ENCODE measurements at regions not wholly inside any gene's neighbourhood (a gene's known extent, or its start where the extent isn't known, plus 50 kb on each side); places are given as distances from the start of the nearest gene placed in this dataset.

DNA sequence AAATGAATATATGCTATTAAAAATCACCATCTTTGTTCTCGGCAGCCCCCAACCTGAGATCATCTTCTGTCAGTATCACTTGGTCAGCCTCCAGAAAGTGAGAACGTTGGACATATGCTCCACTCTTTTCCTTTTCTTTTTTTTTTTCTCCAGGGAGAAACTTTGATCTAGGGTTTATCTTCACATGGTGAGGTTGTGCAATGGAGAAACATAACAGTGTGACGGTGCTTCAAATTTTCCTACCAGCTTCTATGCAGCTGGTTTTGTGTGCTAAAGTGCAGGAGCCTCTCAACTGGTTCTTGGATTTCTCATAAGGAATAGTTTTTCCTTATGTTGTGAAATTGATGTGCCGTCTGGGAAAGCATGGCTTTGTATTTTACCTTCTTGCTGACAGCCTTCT, 1202.9 kb downstream of the NCAM2 start:
- no peaks in the 10 kb centered on the region for H3K4me1 Mint-ChIP-seq (ENCODE audit: low read depth, unreplicated experiment)

GRCh38 chr21:22201669-22202068, 1203.5 kb downstream of the NCAM2 start:
- Mint-ChIP-seq H3K27ac (ENCODE audit: unreplicated experiment) (no peak overlapping the region), H3K27me3 (ENCODE audit: insufficient read depth, unreplicated experiment) (no peaks in the 10 kb centered on the region), H3K9me3 (ENCODE audit: unreplicated experiment) (peaks cover 13% of the 10 kb centered on the region), H3K4me3 (ENCODE audit: unreplicated experiment) (no peak overlapping the region), H3K4me1 (ENCODE audit: low read depth, unreplicated experiment) (no peaks in the 10 kb centered on the region), H3K36me3 (ENCODE audit: insufficient read depth, unreplicated experiment) (no peaks in the 10 kb centered on the region)
- intact Hi-C loops (cut with micrococcal nuclease; ENCODE audit: unreplicated experiment): loop anchor here (2.0 kb wide), 1 partner anchor 173 kb away; no protein-coding TSS in a partner anchor
- Histone ChIP-seq H3K4me1 (peaks cover 17% of the 10 kb centered on the region), H3K4me3 (ENCODE audit: low read depth, low read length) (no peak overlapping the region), H3K36me3 (ENCODE audit: control insufficient read depth, insufficient read depth, low read length) (no peaks in the 10 kb centered on the region), H3K9me3 (no peaks in the 10 kb centered on the region), H3K27me3 (replicated peaks; ENCODE audit: control insufficient read depth, insufficient read depth, low read length) (no peaks in the 10 kb centered on the region)
- TF ChIP-seq CTCF (IDR thresholded peaks at IDR 0.05; ENCODE audit: insufficient read depth in 1 of 2, low read depth in 1 of 2, low read length in 1 of 2, severe bottlenecking in 1 of 2, unreplicated experiment in 1 of 2): no peak
- no TSS peak for BruUV-seq (replicated peaks)
- POLR2A ChIA-PET: interaction anchor here (0.6 kb wide), 1 partner anchor 395 kb away, joined by 6 read pairs; no protein-coding TSS in a partner anchor
- CTCF ChIA-PET: no interaction called here
- DNase-seq: no peak

More for the DNA sequence above, 1202.9 kb downstream of the NCAM2 start:
- no peaks in the 10 kb centered on the region for H3K36me3 ChIP-seq (ENCODE audit: control insufficient read depth, insufficient read depth, low read length)
- no peak for TF ChIP-seq CTCF (IDR thresholded peaks at IDR 0.05; ENCODE audit: insufficient read depth in 1 of 2, low read depth in 1 of 2, low read length in 1 of 2, severe bottlenecking in 1 of 2, unreplicated experiment in 1 of 2)
- Mint-ChIP-seq H3K36me3 (ENCODE audit: insufficient read depth, unreplicated experiment) (no peaks in the 10 kb centered on the region), H3K27ac (ENCODE audit: unreplicated experiment) (no peak overlapping the region), H3K27me3 (ENCODE audit: insufficient read depth, unreplicated experiment) (no peaks in the 10 kb centered on the region), H3K4me3 (ENCODE audit: unreplicated experiment) (no peak overlapping the region), H3K9me3 (ENCODE audit: unreplicated experiment) (peaks cover 13% of the 10 kb centered on the region)
- POLR2A ChIA-PET: interaction anchor here (0.6 kb wide), 1 partner anchor 396 kb away, joined by 6 read pairs; no protein-coding TSS in a partner anchor
- H3K4me3 ChIP-seq (ENCODE audit: low read depth, low read length): no peak overlapping the region
- H3K9me3 ChIP-seq: no peaks in the 10 kb centered on the region
- DNase-seq: peak in 1 of 2 experiments; percentile 19
- intact Hi-C loops (cut with micrococcal nuclease; ENCODE audit: unreplicated experiment): loop anchor here (2.0 kb wide), 1 partner anchor 174 kb away; no protein-coding TSS in a partner anchor
- no peaks in the 10 kb centered on the region for H3K27me3 ChIP-seq (replicated peaks; ENCODE audit: control insufficient read depth, insufficient read depth, low read length)
- H3K4me1 ChIP-seq: peaks cover 17% of the 10 kb centered on the region
- no TSS peak for BruUV-seq (replicated peaks)
- CTCF ChIA-PET: no interaction called here

- no peaks in the 10 kb centered on the region for H3K9me3 ChIP-seq
- no peaks in the 10 kb centered on the region for H3K36me3 ChIP-seq (ENCODE audit: control insufficient read depth, insufficient read depth, low read length)
- H3K27me3 Mint-ChIP-seq (ENCODE audit: insufficient read depth, unreplicated experiment): no peaks in the 10 kb centered on the region
- no peak overlapping the region for H3K4me3 ChIP-seq (ENCODE audit: low read depth, low read length)
- no peak for DNase-seq
- ChIA-PET CTCF (no interaction called here), POLR2A (no interaction called here)
- no peak overlapping the region for H3K4me3 Mint-ChIP-seq (ENCODE audit: unreplicated experiment)
- no peaks in the 10 kb centered on the region for H3K4me1 Mint-ChIP-seq (ENCODE audit: low read depth, unreplicated experiment)
- H3K36me3 Mint-ChIP-seq (ENCODE audit: insufficient read depth, unreplicated experiment): peaks cover 6% of the 10 kb centered on the region
- no peaks in the 10 kb centered on the region for H3K9me3 Mint-ChIP-seq (ENCODE audit: unreplicated experiment)
- no peaks in the 10 kb centered on the region for H3K4me1 ChIP-seq
- no peak for TF ChIP-seq CTCF (IDR thresholded peaks at IDR 0.05; ENCODE audit: insufficient read depth in 1 of 2, low read depth in 1 of 2, low read length in 1 of 2, severe bottlenecking in 1 of 2, unreplicated experiment in 1 of 2)
- intact Hi-C loops (cut with micrococcal nuclease; ENCODE audit: unreplicated experiment): no loop called here
- BruUV-seq (replicated peaks): no TSS peak
- no peak overlapping the region for H3K27ac Mint-ChIP-seq (ENCODE audit: unreplicated experiment)
- H3K27me3 ChIP-seq (replicated peaks; ENCODE audit: control insufficient read depth, insufficient read depth, low read length): no peaks in the 10 kb centered on the region
Measured at GRCh38 chr21:22209304-22209700, 1211.1 kb downstream of the NCAM2 start.

Measured in Caco-2 (cell line).